ENCODE measurements at regions not wholly inside any gene's neighbourhood (a gene's known extent, or its start where the extent isn't known, plus 50 kb on each side); places are given as distances from the start of the nearest gene placed in this dataset.

GRCh38 chr4:3354455-3354811, 61.6 kb downstream of the RGS12 start:
- TF ChIP-seq POLR2A (IDR thresholded peaks at IDR 0.05; ENCODE audit: low read depth, low read length), result no peak
- TF ChIP-seq CTCF (IDR thresholded peaks at IDR 0.05; ENCODE audit: extremely low read depth in 1 of 2, insufficient read depth in 1 of 2, low read depth in 1 of 2, low read length in 2 of 2), result no peak
- no peak for TF ChIP-seq JUN (IDR thresholded peaks at IDR 0.05; ENCODE audit: borderline replicate concordance, insufficient read depth, insufficient read length, low read depth)
- no peak for TF ChIP-seq POLR2AphosphoS5 (IDR thresholded peaks at IDR 0.05; ENCODE audit: insufficient read depth, low read depth, low read length)
- TF ChIP-seq EZH2 (IDR thresholded peaks at IDR 0.05; ENCODE audit: borderline replicate concordance, low read depth, low read length, severe bottlenecking), result no peak
